ENCODE measurements at regions not wholly inside any gene's neighbourhood (a gene's known extent, or its start where the extent isn't known, plus 50 kb on each side); places are given as distances from the start of the nearest gene placed in this dataset.

GRCh38 chr16:77540646-77541045 is 105.8 kb upstream of the ADAMTS18 start:
- intact Hi-C loops (cut with DNase I) = no loop called here
- Histone ChIP-seq H3K4me3 (no peak overlapping the region), H3K9me3 (no peaks in the 10 kb centered on the region), H3K36me3 (no peaks in the 10 kb centered on the region), H3K27me3 (no peaks in the 10 kb centered on the region), H3K27ac (no peak overlapping the region), H3K4me1 (no peaks in the 10 kb centered on the region)
- 23 to 30% methylated on average over 2 of the region's 2 CpGs for WGBS, 2 donors
- TF ChIP-seq, protein P1, sequence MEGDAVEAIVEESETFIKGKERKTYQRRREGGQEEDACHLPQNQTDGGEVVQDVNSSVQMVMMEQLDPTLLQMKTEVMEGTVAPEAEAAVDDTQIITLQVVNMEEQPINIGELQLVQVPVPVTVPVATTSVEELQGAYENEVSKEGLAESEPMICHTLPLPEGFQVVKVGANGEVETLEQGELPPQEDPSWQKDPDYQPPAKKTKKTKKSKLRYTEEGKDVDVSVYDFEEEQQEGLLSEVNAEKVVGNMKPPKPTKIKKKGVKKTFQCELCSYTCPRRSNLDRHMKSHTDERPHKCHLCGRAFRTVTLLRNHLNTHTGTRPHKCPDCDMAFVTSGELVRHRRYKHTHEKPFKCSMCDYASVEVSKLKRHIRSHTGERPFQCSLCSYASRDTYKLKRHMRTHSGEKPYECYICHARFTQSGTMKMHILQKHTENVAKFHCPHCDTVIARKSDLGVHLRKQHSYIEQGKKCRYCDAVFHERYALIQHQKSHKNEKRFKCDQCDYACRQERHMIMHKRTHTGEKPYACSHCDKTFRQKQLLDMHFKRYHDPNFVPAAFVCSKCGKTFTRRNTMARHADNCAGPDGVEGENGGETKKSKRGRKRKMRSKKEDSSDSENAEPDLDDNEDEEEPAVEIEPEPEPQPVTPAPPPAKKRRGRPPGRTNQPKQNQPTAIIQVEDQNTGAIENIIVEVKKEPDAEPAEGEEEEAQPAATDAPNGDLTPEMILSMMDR (IDR thresholded peaks at IDR 0.05) = no peak
- no peak for TF ChIP-seq POLR2A (IDR thresholded peaks at IDR 0.05)
- DNase-seq = no peak

DNA sequence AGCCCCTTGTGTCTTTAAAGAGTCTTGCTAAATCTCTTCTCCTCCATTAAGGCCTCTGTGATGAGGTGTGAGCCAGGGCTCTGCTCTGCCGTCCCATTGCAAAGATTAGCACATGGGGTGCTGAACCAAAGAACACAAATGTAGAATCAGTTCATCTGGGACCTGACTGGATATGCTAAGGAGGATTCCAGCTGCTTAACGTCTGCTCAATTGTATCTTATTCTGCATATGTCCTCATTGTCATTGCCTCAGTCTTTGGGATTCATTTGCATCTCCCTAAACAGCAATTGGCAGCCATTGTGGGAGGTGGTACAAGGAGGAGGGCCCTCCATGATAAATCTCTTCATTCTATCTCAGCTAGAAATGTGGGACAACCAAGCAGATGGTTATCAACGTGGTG is 106.3 kb upstream of the ADAMTS18 start:
- no peaks in the 10 kb centered on the region for H3K4me1 ChIP-seq
- 16 to 56% methylated on average over 2 to 3 of the region's 3 CpGs for WGBS, 2 donors
- no peaks in the 10 kb centered on the region for H3K36me3 ChIP-seq
- intact Hi-C loops (cut with DNase I) = no loop called here
- no peak overlapping the region for H3K27ac ChIP-seq
- H3K4me3 ChIP-seq = no peak overlapping the region
- TF ChIP-seq, protein P1 (IDR thresholded peaks at IDR 0.05) = no peak
- no peak for TF ChIP-seq POLR2A (IDR thresholded peaks at IDR 0.05)
- DNase-seq = no peak
- H3K9me3 ChIP-seq = no peaks in the 10 kb centered on the region
- H3K27me3 ChIP-seq = no peaks in the 10 kb centered on the region

DNA sequence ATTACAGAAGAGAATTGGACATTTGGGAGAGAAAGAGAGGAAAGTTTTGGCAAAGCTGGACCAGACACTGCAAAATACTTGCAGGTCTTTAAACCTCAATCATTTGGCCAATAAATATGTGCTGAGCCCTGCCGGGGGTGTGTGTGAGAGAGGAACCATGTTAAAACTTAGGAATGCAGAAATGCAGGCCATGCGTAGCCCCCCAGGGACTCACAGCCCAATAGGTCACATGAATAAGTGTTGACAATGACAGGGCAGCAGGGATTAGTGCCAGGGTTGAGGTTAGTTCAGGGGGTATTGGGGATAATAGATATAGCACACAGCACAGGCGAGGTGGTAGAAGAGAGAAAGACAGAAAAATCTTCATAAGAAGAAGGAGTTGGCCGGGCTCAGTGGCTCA is 113.3 kb upstream of the ADAMTS18 start:
- TF ChIP-seq, protein P1 (IDR thresholded peaks at IDR 0.05) = no peak
- no peak for TF ChIP-seq POLR2A (IDR thresholded peaks at IDR 0.05)
- H3K4me1 ChIP-seq = no peaks in the 10 kb centered on the region
- no peaks in the 10 kb centered on the region for H3K36me3 ChIP-seq
- no peaks in the 10 kb centered on the region for H3K9me3 ChIP-seq
- H3K4me3 ChIP-seq = no peak overlapping the region
- H3K27me3 ChIP-seq = no peaks in the 10 kb centered on the region
- H3K27ac ChIP-seq = no peak overlapping the region
- intact Hi-C loops (cut with DNase I) = no loop called here
- no peak for DNase-seq
- 75 to 86% methylated on average over 4 of the region's 4 CpGs for WGBS, 2 donors

DNA sequence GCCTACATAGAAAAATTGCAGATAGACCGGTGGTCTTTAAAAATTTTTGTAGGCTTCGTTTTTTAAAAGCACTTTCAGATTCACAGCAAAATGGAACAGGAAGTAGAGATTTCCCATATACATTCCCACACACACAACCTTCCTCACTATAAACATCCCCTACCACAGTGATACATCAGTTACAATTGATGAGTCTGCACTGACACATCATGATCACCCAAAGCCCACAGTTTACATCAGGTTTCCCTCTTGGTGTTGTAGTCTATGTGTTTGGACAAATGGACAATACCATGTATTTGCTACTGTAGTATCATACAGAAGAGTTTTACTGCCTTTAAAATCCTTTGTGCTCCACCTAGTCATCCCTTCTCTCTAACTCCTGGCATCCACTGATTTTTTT is 113.9 kb upstream of the ADAMTS18 start:
- Histone ChIP-seq H3K27me3 (no peaks in the 10 kb centered on the region), H3K36me3 (no peaks in the 10 kb centered on the region), H3K4me1 (no peaks in the 10 kb centered on the region), H3K27ac (no peak overlapping the region), H3K4me3 (no peak overlapping the region), H3K9me3 (no peaks in the 10 kb centered on the region)
- 48 to 54% methylated on average over 2 of the region's 2 CpGs for WGBS, 2 donors
- DNase-seq = no peak
- TF ChIP-seq, protein P1 (IDR thresholded peaks at IDR 0.05) = no peak
- no peak for TF ChIP-seq POLR2A (IDR thresholded peaks at IDR 0.05)
- intact Hi-C loops (cut with DNase I) = no loop called here

DNA sequence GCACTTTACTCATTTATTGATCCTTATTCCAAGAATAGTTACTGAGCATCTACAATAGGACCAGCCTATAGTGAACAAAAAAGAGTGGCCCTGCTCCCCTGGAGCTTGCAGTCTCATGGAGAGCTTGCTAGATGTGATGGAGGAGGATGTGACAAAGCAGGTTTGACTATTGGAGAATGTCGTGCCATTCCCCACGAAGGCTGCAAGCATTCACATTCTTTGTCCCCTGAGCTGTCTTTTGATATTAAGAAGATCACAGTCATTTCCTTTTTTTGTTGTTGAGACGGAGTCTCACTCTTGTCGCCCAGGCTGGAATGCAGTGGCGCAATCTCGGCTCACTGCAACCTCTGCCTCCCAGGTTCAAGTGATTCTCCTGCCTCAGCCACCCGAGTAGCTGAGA is 115.0 kb upstream of the ADAMTS18 start:
- DNase-seq = no peak
- H3K4me1 ChIP-seq = no peaks in the 10 kb centered on the region
- H3K27me3 ChIP-seq = peaks cover 0 to 3% (median 0%) of the 10 kb centered on the region in 4 donors
- WGBS, 2 donors = 77 to 87% methylated on average over 6 to 7 of the region's 7 CpGs
- no peak overlapping the region for H3K27ac ChIP-seq
- intact Hi-C loops (cut with DNase I) = no loop called here
- no peaks in the 10 kb centered on the region for H3K9me3 ChIP-seq
- H3K36me3 ChIP-seq = no peaks in the 10 kb centered on the region
- no peak for TF ChIP-seq POLR2A (IDR thresholded peaks at IDR 0.05)
- TF ChIP-seq, protein P1 (IDR thresholded peaks at IDR 0.05) = no peak
- H3K4me3 ChIP-seq = no peak overlapping the region
